ENCODE measurements at regions not wholly inside any gene's neighbourhood (a gene's known extent, or its start where the extent isn't known, plus 50 kb on each side); places are given as distances from the start of the nearest gene placed in this dataset.
"Not testable (repeated sequence)": the region's sequence is repeated elsewhere in the genome, so short reads cannot be mapped to it uniquely, and the experiment has no call there.

- not testable (repeated sequence) for TF ChIP-seq CTCF, POLR2A (IDR thresholded peaks at IDR 0.05)
These were observed 72.7 kb upstream of the COBL start for GRCh38 chr7:51389216-51389812.

All from thyroid gland (tissue), 4 donors.